ENCODE measurements at regions not wholly inside any gene's neighbourhood (a gene's known extent, or its start where the extent isn't known, plus 50 kb on each side); places are given as distances from the start of the nearest gene placed in this dataset.

- no peak overlapping the region for H3K4me3 ChIP-seq (replicated peaks in 1 of 3; ENCODE audit: insufficient read depth in 1 of 3, low read depth in 1 of 3, low read length in 3 of 3)
- ChIA-PET POLR2A (no interaction called here), CTCF (no interaction called here)
- H4K20me1 ChIP-seq (replicated peaks; ENCODE audit: control insufficient read depth, extremely low read depth, insufficient read depth, low read length) = no peaks in the 10 kb centered on the region
- BruUV-seq (replicated peaks) = no TSS peak
- dilution Hi-C loops (cut with MboI; ENCODE audit: extremely low pct_ligation_motif_present, low sequenced_read_pairs) (no loop called here), intact Hi-C loops (cut with micrococcal nuclease) (no loop called here)
- TF ChIP-seq EZH2 (IDR thresholded peaks at IDR 0.05; ENCODE audit: borderline replicate concordance, low read depth, low read length, severe bottlenecking) (no peak), FOS (IDR thresholded peaks at IDR 0.05; ENCODE audit: borderline replicate concordance, insufficient read depth, low read length) (no peak), POLR2A (IDR thresholded peaks at IDR 0.05; ENCODE audit: low read depth, low read length) (no peak), MAX (IDR thresholded peaks at IDR 0.05; ENCODE audit: insufficient read depth, insufficient read length) (no peak), JUN (IDR thresholded peaks at IDR 0.05; ENCODE audit: borderline replicate concordance, insufficient read depth, insufficient read length, low read depth) (no peak), MYC (IDR thresholded peaks at IDR 0.05; ENCODE audit: low read depth, low read length) (no peak), POLR2AphosphoS5 (IDR thresholded peaks at IDR 0.05; ENCODE audit: insufficient read depth, low read depth, low read length) (no peak), GATA2 (IDR thresholded peaks at IDR 0.05; ENCODE audit: insufficient read depth, insufficient read length, low read depth, low read length) (no peak), CTCF (IDR thresholded peaks at IDR 0.05; ENCODE audit: extremely low read depth in 1 of 2, insufficient read depth in 1 of 2, low read depth in 1 of 2, low read length in 2 of 2) (no peak)
- H2AFZ ChIP-seq (ENCODE audit: low read depth, low read length) = no peak overlapping the region
- no peak overlapping the region for H3K9ac ChIP-seq (replicated peaks; ENCODE audit: extremely low read depth, insufficient read depth, low read length)
- peaks cover 0 to 2% of the 10 kb centered on the region in 2 experiments for H3K27me3 ChIP-seq (ENCODE audit: control insufficient read depth in 2 of 2, insufficient read depth in 2 of 2, low read length in 2 of 2)
- DNase-seq (ENCODE audit: low read depth, low spot score) (no peak), FAIRE-seq (no peak)
- no peaks in the 10 kb centered on the region for H3K79me2 ChIP-seq (ENCODE audit: control insufficient read depth, insufficient read depth, low read length)
- H3K4me2 ChIP-seq (ENCODE audit: insufficient read depth, low read length) = no peak overlapping the region
- H3K36me3 ChIP-seq (ENCODE audit: control insufficient read depth in 2 of 2, extremely low read depth in 1 of 2, insufficient read depth in 2 of 2, low read length in 2 of 2) = no peaks in the 10 kb centered on the region
- H3K4me1 ChIP-seq (ENCODE audit: control insufficient read depth, extremely low read depth, insufficient read depth, low read length) = no peaks in the 10 kb centered on the region
- H3K27ac ChIP-seq (ENCODE audit: insufficient read depth, low read depth, low read length) = no peak overlapping the region
- no peaks in the 10 kb centered on the region for H3K9me3 ChIP-seq (replicated peaks; ENCODE audit: control insufficient read depth, insufficient read depth, low read length)
- no peaks in the 10 kb centered on the region for H3K9me1 ChIP-seq (replicated peaks; ENCODE audit: control insufficient read depth, extremely low read depth, insufficient read depth, low read length)
These were observed 62.9 kb upstream of the FAM180A start for GRCh38 chr7:135811506-135811905.
